HG03045 (cell line): ENCODE measurements at regions not wholly inside any gene's neighbourhood (a gene's known extent, or its start where the extent isn't known, plus 50 kb on each side); places are given as distances from the start of the nearest gene placed in this dataset.
A peak's percentile ranks its signal among the peaks of the same experiment; 100 is the strongest.
"Not testable (repeated sequence)": the region's sequence is repeated elsewhere in the genome, so short reads cannot be mapped to it uniquely, and the experiment has no call there.

Experiments
- ATAC-seq: cut with Tn5 transposase; IDR thresholded peaks from one replicate; pipeline ENCODE4 v1.9.1; 2021; ENCODE audit warnings: mild to moderate bottlenecking, moderate library complexity; ENCODE audit not compliant: unreplicated experiment

GRCh38 chrX:1016926-1017325 is 195.5 kb downstream of the CRLF2 start:
- ATAC-seq: not testable (repeated sequence)

- ATAC-seq: not testable (repeated sequence)
Measured at GRCh38 chrX:1016281-1016680, 196.2 kb downstream of the CRLF2 start.

GRCh38 chrX:1012678-1013300 is 199.7 kb downstream of the CRLF2 start:
- ATAC-seq: no peak

- no peak for ATAC-seq
Measured at GRCh38 chrX:1011691-1012283, 200.7 kb downstream of the CRLF2 start.

GRCh38 chrX:1009771-1010170 is 202.7 kb downstream of the CRLF2 start:
- ATAC-seq: no peak

- no peak for ATAC-seq
Measured at GRCh38 chrX:1006156-1006730, 206.2 kb downstream of the CRLF2 start.

- no peak for ATAC-seq
Measured at GRCh38 chrX:1002611-1003010, 209.8 kb downstream of the CRLF2 start.

GRCh38 chrX:997631-998137 is 214.8 kb downstream of the CRLF2 start:
- ATAC-seq: no peak

GRCh38 chrX:994780-995179 is 217.7 kb downstream of the CRLF2 start:
- no peak for ATAC-seq

- peak; percentile 72 for ATAC-seq
Measured at GRCh38 chrX:989959-990510, 222.4 kb downstream of the CRLF2 start.

GRCh38 chrX:988530-988929 is 223.9 kb downstream of the CRLF2 start:
- ATAC-seq: not testable (repeated sequence)

GRCh38 chrX:981791-982626 is 230.4 kb downstream of the CRLF2 start:
- ATAC-seq: no peak

- ATAC-seq: no peak
Measured at GRCh38 chrX:980587-981235, 231.7 kb downstream of the CRLF2 start.

GRCh38 chrX:979127-979526 is 233.3 kb downstream of the CRLF2 start:
- ATAC-seq: not testable (repeated sequence)

- no peak for ATAC-seq
Measured at GRCh38 chrX:973010-973632, 239.3 kb downstream of the CRLF2 start.

- ATAC-seq: no peak
Measured at GRCh38 chrX:968148-968965, 244.1 kb downstream of the CRLF2 start.

- no peak for ATAC-seq
Measured at GRCh38 chrX:966396-967070, 245.9 kb downstream of the CRLF2 start.

- ATAC-seq: no peak
Measured at GRCh38 chrX:964831-965416, 247.5 kb downstream of the CRLF2 start.
